Central memory CD4-positive, alpha-beta T cell (primary cell): ENCODE measurements at regions not wholly inside any gene's neighbourhood (a gene's known extent, or its start where the extent isn't known, plus 50 kb on each side); places are given as distances from the start of the nearest gene placed in this dataset.

Experiments
- DNase-seq: peaks from one replicate; pipeline ENCODE4 v3.0.0; 2022

DNA sequence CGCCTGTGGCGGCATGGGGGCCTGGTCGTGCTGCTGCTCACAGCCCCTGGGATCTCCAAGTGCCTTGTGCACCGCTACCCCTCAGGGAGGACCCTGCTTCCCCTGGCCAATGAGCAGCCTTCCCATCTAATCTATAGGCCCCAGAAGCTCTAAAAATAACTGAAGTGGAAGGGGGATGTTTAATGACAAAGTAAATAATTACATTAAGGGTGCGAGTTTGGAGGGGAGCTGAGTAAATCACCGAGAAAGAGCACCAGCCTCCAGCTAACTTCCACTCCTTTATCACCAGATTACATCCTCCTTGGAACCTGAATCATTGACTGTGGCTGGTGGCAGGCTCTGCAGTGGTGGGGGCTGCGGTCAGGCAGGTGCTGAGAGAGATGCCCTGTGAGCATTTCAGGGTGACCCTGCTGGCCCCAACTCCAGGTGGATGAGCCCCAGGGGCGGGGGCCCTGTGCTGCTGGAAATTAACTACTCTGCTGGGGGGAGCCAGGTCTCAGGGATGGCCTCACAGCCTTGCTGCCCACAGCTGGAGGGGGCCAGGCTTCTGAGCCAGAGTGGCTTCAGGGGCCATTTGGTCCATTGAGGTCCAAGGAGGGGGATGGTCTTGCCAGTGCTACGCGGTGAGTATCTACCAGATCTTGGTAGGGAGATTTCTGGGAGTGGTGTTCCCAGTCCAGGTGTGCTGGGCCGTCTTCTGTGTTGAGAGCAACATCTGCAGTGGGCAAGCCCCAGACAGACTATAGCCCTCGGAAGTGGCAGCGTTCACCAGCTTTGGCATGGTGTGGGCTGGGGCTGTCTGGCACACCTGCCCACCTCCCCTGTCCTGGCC, 74.2 kb downstream of the GLI2 start:
- no peak for DNase-seq

DNA sequence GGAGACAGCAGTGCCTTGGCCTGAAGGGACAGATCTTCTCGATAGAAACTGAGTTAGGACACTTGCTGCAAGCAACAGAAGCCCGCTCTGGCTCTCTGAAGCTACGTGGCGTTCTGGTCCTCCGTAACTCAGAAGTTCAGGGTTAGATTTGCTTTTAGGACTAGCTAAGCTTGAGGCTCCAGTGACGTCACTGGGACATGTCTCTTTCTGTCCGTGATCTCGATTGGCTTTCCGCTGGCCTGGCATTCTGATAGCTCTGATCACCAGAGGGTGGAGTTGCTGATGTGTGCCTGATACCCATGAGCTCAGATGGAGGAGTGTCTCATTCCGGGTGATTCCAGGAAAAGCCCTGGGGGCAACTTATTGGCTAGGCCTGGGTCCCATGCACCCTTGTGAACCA, 75.0 kb downstream of the GLI2 start:
- no peak for DNase-seq

DNA sequence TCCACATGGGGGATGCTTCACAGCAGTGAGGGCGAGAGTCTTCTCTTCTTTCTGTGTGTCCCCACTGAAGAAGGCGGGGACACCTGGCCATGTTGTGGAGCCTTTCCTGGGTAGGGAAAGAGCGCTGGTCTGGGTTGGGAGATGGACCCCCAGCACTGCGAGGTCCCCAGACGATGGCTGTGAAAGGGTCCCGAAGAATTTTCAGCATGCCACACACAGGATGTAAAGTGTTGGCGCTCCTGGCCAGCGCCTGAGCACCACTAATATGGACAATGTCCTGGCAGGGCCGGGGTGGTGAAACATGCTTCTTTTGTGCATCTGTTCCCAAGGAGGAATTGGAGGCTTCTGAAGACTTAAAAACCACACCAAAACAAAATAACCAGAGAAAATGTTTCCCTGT, 77.2 kb downstream of the GLI2 start:
- no peak for DNase-seq

DNA sequence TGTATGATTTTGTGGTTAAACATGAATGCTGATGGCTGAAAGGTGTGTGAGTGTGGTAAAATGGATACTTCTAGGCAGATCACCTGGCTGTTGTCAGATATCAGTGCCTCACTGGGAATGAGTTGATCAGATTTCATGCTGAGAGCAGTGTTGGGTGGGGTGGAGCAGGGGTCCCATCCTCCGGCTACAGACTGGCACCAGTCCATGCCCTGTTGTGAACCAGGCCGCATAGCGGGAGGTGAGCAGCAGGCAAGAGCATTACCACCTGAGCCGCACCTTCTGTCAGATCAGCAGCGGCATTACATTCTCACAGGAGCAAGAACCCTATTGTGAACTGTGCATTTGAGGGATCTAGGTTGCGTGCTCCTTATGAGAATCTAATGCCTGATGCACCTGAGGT, 78.7 kb downstream of the GLI2 start:
- no peak for DNase-seq

DNA sequence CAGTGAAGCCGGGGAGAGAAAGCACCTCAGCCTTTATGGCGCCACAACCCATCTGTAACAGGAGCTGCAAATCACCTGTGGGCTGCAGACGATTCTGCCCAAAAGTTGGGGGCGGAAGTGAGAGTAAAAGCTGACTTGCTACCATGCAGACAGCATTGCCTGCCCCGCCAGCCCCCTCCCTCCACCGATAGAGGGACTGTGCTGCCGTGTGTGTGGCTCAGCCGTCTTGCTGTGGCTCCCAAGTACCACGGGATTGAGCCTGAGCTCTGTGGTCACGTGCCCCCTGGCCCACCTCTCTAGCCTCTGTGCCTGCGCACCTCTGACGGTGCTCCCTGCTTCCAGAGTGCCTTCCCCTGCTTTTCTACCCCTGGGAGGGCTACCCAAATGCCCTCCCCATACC, 79.6 kb downstream of the GLI2 start:
- DNase-seq, result no peak

DNA sequence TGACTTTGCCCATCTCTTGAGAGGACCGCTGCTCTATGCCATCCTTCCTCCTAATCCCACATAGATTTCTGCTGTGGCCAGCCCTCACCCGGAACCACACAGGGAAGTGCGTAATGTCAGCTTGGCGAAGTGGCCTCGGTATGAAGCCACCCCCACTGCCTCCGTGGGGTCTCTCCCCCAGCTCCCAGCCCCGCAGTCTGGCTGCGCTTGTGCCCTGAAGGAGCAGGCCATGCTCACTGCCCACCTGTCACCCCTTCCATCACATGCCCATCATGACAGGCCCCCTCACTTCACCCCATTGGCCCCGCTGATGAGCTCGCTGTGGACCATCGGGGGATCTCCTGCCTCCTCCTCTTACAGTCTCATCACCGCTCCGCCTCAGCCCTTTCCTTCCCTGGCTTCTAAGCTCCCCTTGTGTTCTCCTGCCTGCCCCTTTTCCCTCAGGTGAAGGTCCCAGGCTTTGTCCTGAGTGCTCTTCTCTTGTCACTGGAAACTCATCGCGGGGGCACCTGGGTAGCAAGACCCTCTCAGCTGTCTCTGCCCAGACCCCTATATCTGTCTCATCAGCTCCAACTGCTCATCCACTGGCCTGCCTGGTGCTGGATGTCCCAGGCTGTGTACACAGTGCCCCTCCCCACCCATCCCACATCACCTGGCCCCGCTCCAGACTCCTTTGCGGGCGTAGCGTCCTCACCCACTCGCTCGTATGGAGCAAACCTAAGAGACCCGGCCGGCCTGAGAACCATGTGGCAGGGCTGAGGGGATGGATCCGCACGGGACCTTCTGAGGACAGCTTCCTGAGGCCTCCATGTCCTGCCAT, 81.7 kb downstream of the GLI2 start:
- DNase-seq, result no peak

DNA sequence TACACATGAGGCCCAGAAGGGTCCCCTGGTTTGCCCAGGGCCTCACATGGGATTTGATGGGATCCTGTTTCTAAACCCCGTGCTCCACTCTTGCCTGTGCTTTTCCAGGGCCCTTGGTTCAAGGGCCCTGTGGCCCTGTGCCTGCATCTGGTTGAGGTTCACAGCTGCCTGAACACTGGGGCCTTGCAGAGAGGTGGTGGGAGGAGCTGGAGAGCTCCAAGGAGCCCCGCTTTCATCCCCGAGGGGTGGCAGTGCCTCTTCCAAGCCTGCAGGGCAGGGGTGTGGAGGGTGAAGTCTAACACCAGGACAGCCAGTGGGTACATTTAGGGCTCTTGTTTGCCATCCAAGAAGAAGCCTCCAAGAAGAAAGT, 82.3 kb downstream of the GLI2 start:
- DNase-seq, result no peak

DNA sequence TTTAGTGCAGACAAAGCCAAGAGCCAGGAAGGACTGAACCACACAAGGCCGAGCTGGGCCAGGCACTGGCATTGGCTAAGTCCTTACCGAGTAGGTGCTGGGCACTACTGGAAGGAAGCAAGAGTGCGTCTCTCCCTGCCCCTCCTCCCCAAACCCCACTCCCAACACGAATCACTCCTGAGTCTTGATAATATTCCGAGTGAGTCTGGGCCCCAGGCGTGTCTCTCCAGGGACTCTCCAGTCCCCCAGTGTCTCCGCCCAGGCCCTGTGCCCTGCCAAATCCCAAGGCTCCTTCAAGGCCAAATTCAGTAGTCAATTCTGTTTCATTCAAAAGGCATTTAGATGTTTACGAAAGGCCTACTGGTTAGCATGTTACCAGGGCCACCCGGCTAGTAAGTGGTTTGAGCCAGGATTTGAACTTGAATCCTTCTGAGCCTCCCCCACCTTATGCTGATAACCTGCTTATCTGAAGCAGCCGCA, 82.8 kb downstream of the GLI2 start:
- DNase-seq, result no peak

DNA sequence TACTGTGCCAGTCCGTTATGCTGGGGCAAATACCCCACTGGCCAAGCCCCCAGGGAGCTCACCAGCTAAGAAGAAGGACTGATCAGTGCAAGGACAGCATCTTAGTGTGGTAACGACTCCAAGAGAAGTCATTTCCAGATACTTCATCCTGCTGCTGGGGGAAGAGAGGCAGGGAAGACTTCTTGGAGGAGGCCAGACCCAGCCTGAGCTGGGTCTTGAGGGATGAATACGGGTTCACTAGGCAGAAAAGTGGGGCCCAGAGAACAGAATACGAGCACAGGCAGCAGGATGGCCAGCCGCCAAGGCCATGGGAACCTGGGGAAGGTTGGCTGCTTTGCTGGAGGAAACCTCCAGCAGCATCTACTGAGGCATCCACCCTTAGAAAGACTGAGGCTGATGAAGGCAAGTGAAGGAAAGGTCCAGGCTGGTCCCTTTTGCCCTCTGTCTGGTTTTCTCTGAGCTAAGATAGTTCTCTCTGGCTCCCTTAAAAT, 84.1 kb downstream of the GLI2 start:
- DNase-seq, result no peak

DNA sequence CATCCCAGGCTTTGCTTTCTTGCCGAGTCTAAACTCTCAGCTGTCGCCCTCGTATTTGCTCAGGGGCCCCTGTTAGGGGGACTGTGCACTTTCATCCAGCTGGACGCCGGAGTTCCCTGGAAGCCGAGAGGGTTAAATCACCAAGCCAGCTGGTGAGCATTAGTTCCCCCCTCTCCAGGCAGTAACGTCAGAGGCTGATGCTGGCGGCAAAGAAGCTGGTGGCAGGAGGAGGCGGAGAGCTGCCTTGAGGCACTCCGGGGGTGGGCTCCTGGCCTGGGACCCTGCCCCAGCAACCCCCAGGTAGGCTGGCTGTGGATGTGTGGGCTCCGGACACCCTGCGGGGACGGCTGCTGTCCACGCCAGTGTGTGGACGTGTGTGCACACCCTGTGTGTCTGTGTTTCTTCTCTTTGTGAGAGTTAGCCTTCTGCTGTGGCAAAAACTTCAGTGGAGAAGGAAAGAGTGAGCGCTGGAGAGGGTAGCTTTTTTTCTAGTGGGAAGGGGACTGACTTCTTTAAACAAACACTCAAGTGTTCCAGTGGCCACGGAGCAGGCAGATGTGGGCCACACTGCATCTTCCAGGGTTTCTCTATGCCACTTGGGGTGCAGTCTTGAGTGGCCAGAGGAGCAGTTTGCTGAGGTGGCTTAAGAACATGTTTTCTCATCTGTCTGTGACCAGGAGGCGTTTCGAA, 84.7 kb downstream of the GLI2 start:
- no peak for DNase-seq

DNA sequence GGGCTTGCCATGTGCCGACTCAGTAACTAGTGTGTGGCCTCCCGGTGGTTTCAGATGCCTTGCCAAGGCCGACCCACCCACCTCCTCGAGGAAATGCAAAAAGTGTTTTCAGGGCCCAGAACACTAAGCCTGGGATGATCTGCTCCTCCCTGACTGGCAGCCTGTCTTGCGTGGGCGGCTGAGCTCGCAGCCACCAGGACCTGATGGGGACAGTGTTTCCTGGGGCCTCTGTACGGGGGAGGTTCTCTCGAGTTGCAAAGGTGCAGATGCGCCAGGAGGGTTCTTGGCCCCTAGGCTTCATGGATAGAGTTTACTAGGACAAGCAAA, 85.2 kb downstream of the GLI2 start:
- DNase-seq, result no peak

DNA sequence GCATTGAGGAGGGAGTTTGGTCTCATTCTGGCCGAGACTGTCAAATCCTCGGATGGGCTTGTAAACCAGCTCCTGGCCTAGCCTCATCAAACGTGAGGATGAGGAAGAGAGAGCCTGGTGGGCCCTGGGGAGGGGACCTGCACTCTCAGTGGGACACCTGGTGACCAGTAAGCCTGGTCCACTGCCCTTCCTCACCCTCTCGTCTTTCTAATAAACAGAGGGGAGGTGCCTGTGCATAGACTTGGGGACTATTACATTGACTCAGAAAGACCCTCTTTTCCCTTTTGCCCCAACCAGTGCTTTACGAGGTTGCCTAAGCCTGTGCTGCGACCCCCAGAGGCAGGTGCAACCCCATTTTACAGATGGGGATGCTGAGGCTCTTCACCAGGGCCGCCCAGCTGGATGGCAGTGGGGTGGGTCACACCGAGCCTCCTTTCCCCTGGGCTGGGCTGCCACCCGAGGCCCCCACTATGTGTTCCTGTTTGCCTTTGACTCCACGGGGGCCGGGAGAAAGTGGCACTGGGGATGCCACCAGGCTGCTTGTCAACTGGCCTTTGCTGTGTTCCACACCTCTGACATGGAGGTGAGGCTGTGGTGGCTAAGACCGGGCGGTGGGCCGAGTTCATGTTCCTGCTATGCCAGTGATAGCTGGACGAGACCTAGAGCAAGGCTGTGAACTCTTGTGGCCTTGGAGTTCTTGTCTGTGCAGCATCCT, 85.9 kb downstream of the GLI2 start:
- no peak for DNase-seq

DNA sequence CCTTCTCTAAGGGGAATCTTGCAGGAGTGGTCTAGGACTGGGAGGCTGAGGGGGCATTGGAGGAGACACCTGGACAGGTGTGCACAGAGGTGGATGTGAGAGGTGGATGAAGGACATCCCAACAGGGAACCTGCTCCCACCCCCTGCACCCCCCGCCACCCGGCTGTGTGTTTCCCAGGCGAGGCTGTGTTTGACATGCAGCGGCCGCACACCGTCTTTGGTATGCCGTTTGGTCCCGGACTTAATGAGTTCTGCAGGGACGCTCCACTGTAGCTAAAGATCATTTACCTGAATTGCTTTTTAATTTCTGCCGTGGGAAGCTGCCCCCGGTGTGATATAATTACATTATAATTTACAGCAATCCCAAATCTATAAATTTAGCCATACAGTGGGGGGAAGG, 87.3 kb downstream of the GLI2 start:
- no peak for DNase-seq

DNA sequence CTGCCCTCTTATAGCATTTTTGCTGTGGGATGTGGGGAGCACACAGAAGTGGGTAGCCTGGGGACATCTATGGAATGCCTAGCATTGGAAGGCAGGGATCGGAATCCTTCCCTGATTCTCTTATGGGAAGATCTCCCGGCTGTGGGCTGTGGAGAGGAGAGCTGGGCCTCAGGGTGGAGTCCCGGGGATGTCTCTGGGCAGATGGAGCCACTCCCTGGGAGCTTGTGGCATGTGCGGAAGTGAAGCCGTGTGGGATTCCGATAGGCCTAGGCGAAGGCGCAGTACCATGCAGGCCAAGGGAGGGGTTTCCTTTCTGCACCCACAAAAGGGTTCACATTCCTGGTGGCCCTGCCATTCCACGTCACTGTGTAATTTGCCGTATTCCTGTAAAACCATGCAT, 87.9 kb downstream of the GLI2 start:
- no peak for DNase-seq

DNA sequence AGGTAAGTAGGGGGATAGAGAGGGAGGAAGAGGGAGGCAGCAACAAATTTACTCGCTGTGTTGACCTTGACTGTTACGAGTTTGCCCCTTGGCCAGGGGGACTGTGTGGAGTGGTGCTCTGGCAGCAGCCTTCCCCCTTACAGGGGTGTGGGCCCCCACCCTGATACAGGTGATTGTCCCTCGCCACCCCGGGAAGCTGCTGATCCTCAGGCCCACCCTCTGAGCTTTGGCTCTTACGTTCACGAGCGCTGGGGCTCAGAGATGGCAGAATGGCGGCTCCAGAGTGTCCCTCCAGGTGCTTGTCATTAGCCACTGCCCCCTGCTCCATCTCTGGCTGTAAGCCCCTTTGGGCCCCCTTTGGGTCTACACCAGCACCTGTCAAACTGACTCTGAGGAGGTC, 88.6 kb downstream of the GLI2 start:
- no peak for DNase-seq

DNA sequence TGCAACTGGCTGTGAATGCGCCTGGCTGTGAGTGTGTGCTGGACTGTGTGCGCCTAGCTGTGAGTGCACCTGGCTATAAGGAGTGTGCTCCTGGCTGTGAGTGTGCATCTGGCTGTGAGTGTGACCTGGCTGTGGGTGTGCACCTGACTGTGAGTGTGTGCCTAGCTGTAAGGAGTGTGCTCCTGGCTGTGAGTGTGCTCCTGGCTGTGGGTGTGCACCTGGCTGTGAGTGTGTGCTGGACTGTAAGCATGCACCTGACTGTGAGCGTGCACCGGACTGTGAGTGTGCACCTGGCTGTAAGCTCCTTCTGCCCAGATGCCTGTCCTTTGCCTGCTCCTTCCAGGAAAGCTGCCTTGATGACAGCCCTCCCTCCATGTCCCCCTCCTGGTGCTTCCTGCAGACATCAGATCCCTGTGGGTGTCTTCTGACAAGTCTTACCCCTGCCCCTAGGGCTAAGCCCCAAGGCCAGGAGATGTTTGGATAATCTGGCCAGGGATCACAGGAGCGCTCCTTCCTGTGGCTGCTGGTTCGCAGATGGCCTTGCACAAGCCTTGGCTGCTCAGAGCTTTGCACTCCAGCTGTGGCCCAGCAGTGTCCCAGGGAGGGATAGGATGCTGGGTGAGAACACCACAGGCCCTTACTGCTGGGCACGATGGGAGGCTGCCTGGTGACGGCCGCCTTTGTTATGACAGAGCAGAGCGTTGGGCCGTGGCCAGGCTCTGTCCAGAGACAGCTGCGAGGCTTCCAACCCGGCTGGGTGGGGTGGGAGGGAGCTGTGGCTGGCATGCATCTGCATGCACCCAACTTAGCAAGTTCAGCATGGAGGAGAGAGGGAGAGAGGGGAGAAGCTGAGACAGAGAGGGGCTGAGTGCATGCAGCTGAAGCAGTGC, 89.9 kb downstream of the GLI2 start:
- no peak for DNase-seq

DNA sequence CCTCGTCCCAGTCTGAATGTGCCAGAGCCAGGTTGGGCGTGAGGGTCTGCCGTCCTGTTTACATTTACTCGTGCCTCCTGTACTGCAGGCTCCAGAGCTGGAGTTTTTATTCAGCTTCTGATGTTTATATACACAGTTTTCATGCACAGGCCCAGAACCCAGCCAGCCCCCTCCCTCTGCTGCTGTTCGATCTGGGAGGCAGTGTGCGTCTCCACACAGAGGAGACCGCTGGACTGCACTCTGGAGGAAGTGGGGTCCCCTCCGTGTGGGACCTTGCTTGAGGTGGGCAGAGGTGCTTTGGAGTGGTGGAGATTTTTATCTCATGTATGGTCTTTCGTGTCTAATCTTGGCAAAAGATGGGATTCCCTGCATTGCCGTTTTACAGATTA, 90.6 kb downstream of the GLI2 start:
- no peak for DNase-seq

DNA sequence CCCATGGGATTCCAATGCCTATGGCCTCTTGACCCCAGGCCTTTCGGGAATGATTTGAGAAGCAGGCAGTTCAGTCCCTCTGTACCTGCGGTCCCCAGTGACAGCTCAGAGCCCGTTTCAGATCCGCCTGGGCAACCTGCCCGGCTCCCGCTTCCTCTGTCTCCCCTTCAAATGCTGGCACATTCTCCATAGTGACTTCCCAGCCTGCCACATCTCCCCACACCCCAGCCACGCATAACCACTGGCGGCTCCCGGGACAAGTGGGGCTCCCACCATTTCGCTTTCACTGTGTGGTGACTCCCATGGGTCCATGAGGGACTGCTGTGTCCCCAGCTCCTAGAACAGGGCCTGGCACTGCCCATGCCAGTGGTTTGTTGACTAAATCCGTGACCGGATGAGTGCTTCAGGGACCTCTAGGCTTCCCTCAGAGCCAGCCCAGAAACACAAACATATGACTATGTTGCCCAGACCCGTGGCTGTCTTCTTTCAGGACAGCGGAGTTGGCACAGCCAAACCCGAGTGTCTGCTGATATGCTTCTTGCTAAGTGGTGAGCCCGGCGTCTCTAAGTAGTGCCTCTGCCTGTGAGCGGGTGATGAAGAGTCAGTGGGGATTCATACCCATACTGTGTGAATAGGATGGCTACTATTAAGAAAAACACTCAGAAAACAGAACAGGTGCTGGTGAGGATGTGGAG, 91.2 kb downstream of the GLI2 start:
- DNase-seq, result no peak

DNA sequence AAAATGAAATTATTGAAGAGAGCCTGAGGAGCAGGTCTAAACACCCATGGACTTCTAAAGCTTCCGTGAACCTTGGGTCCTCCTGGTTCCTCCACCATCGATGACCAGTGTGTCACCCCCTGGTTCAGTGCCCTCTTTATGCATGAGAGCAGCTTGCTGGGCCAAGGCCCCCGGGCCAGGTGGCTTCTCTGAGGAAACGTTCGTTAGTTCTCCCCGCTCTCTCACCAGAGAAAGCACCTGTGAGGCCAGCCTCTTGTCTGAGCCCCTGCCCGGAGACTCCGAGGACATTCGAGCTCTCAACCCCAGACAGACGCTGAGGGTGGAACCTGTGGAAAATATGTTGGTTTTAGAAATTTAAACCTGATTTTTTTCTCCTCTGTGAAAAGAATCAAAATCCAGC, 92.4 kb downstream of the GLI2 start:
- DNase-seq, result no peak

DNA sequence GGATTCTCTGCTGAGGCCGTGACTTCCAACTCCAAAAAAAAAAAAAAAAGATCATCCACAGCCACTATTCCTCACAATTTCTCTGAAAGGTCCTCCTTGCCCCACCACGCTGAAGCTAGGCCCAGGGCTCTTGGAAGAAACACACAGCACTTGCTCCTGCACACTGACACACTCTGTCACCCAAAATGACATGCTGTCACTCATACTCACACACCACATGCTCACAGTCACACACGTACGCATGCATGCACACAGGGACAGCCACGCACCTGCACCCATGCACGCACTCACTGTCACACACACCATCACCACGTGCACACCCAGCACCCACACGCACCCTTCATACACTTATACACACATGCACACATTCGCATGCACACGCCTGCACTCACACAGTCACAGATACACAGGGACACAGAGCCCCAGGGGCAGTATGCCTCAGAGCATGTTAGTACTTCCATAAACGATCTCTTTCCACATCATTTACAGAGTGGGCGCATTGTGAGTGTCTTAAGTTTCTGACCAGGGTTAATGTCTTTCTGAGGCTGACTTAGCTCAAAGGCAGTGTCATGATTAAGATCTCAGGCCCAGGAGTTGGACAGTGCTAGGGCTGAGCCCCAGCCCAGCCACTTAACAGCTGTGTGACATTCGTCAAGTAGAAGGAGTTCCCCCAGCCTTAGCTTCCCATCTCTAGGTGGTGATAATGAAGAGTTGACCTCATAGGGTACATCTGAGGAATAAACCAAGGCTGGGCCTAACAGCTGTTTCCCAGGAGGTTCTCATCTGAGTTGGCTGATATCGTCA, 93.4 kb downstream of the GLI2 start:
- DNase-seq, result no peak
